H1 (cell line): ENCODE measurements at regions not wholly inside any gene's neighbourhood (a gene's known extent, or its start where the extent isn't known, plus 50 kb on each side); places are given as distances from the start of the nearest gene placed in this dataset.

Source experiments
- CHD2 ChIP-seq: IDR thresholded peaks from 2 replicates; pipeline ENCODE4 v1.6.1; 2012; ENCODE audit warnings: low read length, improper control_type of control experiment
- CHD7 ChIP-seq: fragments of 300-600 bp; sonication (generic); IDR thresholded peaks from 2 replicates; pipeline ENCODE4 v1.7.1; 2012; ENCODE audit warnings: low read length, moderate library complexity, mild to moderate bottlenecking, inconsistent platforms; ENCODE audit not compliant: insufficient replicate concordance
- CTCF ChIP-seq, 3 experiments: IDR thresholded peaks; 1 replicate in 2 of 3; 2 replicates in 1 of 3; pipeline versions ENCODE4 v1.5.1 to v1.6.1; 2011; ENCODE audit warnings: low read length in 3 of 3, mild to moderate bottlenecking in 3 of 3, inconsistent platforms in 2 of 3, low read depth in 1 of 3, moderate library complexity in 1 of 3; ENCODE audit not compliant: insufficient read depth in 1 of 3; ENCODE audit errors: control extremely low read depth in 1 of 3
- EGR1 ChIP-seq: IDR thresholded peaks from 2 replicates; pipeline ENCODE4 v1.6.1; 2011; ENCODE audit warnings: low read depth, low read length, borderline replicate concordance
- JUND ChIP-seq: IDR thresholded peaks from 2 replicates; pipeline ENCODE4 v1.6.1; 2011; ENCODE audit warnings: mild to moderate bottlenecking, improper control_type of control experiment, low read length
- MAX ChIP-seq: IDR thresholded peaks from 2 replicates; pipeline ENCODE4 v1.6.1; 2012; ENCODE audit warnings: inconsistent platforms
- NRF1 ChIP-seq: IDR thresholded peaks from 2 replicates; pipeline ENCODE4 v1.6.1; 2011; ENCODE audit warnings: mild to moderate bottlenecking, low read depth, low read length, improper control_type of control experiment
- POLR2A ChIP-seq, 2 experiments: IDR thresholded peaks; 1 replicate in 1 of 2; 2 replicates in 1 of 2; pipeline ENCODE4 v1.6.1; 2011; ENCODE audit warnings: low read depth in 2 of 2, low read length in 2 of 2, mild to moderate bottlenecking in 2 of 2; ENCODE audit errors: control extremely low read depth in 1 of 2
- POLR2AphosphoS5 ChIP-seq: IDR thresholded peaks from 2 replicates; pipeline ENCODE4 v1.6.1; 2011; ENCODE audit warnings: low read depth, low read length
- SIN3A ChIP-seq, 2 experiments: IDR thresholded peaks in 1 of 2; conservative IDR thresholded peaks in 1 of 2; 2 replicates each; pipeline ENCODE4 v1.6.1; 2011 to 2012; ENCODE audit warnings: low read length in 2 of 2, improper control_type of control experiment in 1 of 2, low read depth in 1 of 2, mild to moderate bottlenecking in 1 of 2
- TCF12 ChIP-seq: IDR thresholded peaks from 2 replicates; pipeline ENCODE4 v1.6.1; 2011; ENCODE audit warnings: low read depth, mild to moderate bottlenecking, low read length

- TF ChIP-seq POLR2AphosphoS5 (no peak), EGR1 (no peak), CHD2 (no peak), JUND (no peak), TCF12 (no peak), CTCF (IDR thresholded peaks at IDR 0.05; ENCODE audit: control extremely low read depth in 1 of 3, insufficient read depth in 1 of 3, low read depth in 1 of 3, low read length in 3 of 3) (no peak), POLR2A (IDR thresholded peaks at IDR 0.05; ENCODE audit: control extremely low read depth in 1 of 2, low read depth in 2 of 2, low read length in 2 of 2) (no peak), SIN3A (conservative IDR thresholded peaks at IDR 0.05 in 1 of 2, IDR thresholded peaks at IDR 0.05 in 1 of 2; ENCODE audit: low read depth in 1 of 2, low read length in 2 of 2) (no peak), CHD7 (no peak), NRF1 (no peak), MAX (no peak)
Measured at GRCh38 chrX:34768290-34768689, 111.2 kb upstream of the TMEM47 start.
